GM23248 (cell line): ENCODE measurements at regions not wholly inside any gene's neighbourhood (a gene's known extent, or its start where the extent isn't known, plus 50 kb on each side); places are given as distances from the start of the nearest gene placed in this dataset.

Experiments
- DNase-seq: peaks from one replicate; pipeline ENCODE4 v3.0.0-alpha.2; 2015
- H2AFZ ChIP-seq: fragments of 200-600 bp; sonication (generic); 2 replicates; pipeline ENCODE4 v1.6.1; 2016; ENCODE audit warnings: antibody characterized with exemption
- H3F3A ChIP-seq: fragments of 200-600 bp; sonication (generic); 2 replicates; pipeline ENCODE4 v1.6.1; 2016; ENCODE audit warnings: mild to moderate bottlenecking, antibody characterized with exemption, mixed run types; ENCODE audit not compliant: insufficient read depth
- H3K27ac ChIP-seq: fragments of 200-600 bp; sonication (generic); 2 replicates; pipeline ENCODE4 v1.5.1; 2016; ENCODE audit warnings: mild to moderate bottlenecking
- H3K27me3 ChIP-seq: fragments of 200-600 bp; sonication (generic); replicated peaks from 2 replicates; pipeline ENCODE4 v1.6.1; 2016; ENCODE audit warnings: mild to moderate bottlenecking; ENCODE audit not compliant: insufficient read depth
- H3K36me3 ChIP-seq: fragments of 200-600 bp; sonication (generic); 2 replicates; pipeline ENCODE4 v1.6.1; 2016; ENCODE audit warnings: low read depth, mild to moderate bottlenecking
- H3K4me1 ChIP-seq: fragments of 200-600 bp; sonication (generic); 2 replicates; pipeline ENCODE4 v1.6.1; 2016; ENCODE audit warnings: mild to moderate bottlenecking; ENCODE audit not compliant: insufficient read depth
- H3K4me2 ChIP-seq: fragments of 200-600 bp; sonication (generic); one replicate; pipeline ENCODE4 v1.6.1; 2016; ENCODE audit warnings: mild to moderate bottlenecking; ENCODE audit not compliant: unreplicated experiment
- H3K4me3 ChIP-seq: fragments of 200-600 bp; sonication (generic); 2 replicates; pipeline ENCODE4 v1.5.1; 2016; ENCODE audit warnings: mild to moderate bottlenecking
- H3K79me2 ChIP-seq: fragments of 200-600 bp; sonication (generic); 2 replicates; pipeline ENCODE4 v1.6.1; 2016; ENCODE audit warnings: mild to moderate bottlenecking; ENCODE audit not compliant: insufficient read depth
- H3K9ac ChIP-seq: fragments of 200-600 bp; sonication (generic); 2 replicates; pipeline ENCODE4 v1.6.1; 2016; ENCODE audit warnings: mild to moderate bottlenecking
- H3K9me2 ChIP-seq: fragments of 200-600 bp; sonication (generic); 2 replicates; pipeline ENCODE4 v1.6.1; 2016; ENCODE audit warnings: mixed run types, mild to moderate bottlenecking, moderate library complexity; ENCODE audit not compliant: insufficient read depth
- H3K9me3 ChIP-seq: fragments of 200-600 bp; sonication (generic); one replicate; pipeline ENCODE4 v1.6.1; 2017; ENCODE audit warnings: low read depth
- H4K20me1 ChIP-seq: fragments of 200-600 bp; sonication (generic); 2 replicates; pipeline ENCODE4 v1.6.0; 2016; ENCODE audit not compliant: insufficient read depth
- EZH2 ChIP-seq: fragments of 200-600 bp; sonication (generic); IDR thresholded peaks from 2 replicates; pipeline ENCODE4 v1.6.1; 2018; ENCODE audit warnings: antibody characterized with exemption, mild to moderate bottlenecking; ENCODE audit not compliant: insufficient read depth, poor library complexity, severe bottlenecking
- EZH2phosphoT487 ChIP-seq: fragments of 200-600 bp; sonication (generic); IDR thresholded peaks from 2 replicates; pipeline ENCODE4 v1.6.1; 2018; ENCODE audit warnings: antibody characterized with exemption, moderate library complexity, mild to moderate bottlenecking, low read depth; ENCODE audit not compliant: insufficient read depth
- WGBS, 2 experiments: methylation state at CpG; one replicate each; pipeline ENCODE4 v1.1.6; 2015 to 2017; ENCODE audit warnings: low lambda C conversion rate in 2 of 2, low coverage in 1 of 2; ENCODE audit errors: missing lambda C conversion rate in 2 of 2; 5-methylcytosine and 5-hydroxymethylcytosine counted together
- in situ Hi-C: fragments of 300-500 bp; cut with MboI; formaldehyde crosslinking; loops from 2 replicates; pipeline ENCODE4 v1.15.0; 2020

DNA sequence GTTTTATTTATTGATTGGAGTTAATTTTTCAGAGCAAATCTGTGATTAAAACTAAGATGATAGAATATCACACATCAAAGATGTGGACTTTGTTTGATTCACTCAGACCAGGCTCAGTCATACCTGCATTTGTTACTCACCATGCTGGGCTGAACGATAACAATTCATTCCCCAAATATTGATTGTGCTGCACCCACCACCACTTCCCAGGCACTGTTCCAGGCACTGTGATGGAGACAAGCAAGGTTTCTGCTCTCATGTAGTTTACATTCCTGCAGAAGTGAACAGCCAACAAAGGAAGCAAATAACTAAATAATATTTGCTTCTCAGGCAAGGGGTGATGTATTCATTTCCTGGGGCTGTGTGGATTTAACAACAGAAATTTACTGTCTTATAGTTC is 428.3 kb downstream of the DNAH5 start:
- Histone ChIP-seq H2AFZ (no peak overlapping the region), H3K9me3 (no peaks in the 10 kb centered on the region), H3K9ac (no peak overlapping the region), H3K4me1 (no peaks in the 10 kb centered on the region), H3K27ac (no peak overlapping the region), H3K27me3 (peaks cover 15% of the 10 kb centered on the region), H3K79me2 (no peaks in the 10 kb centered on the region), H3K4me2 (no peak overlapping the region), H3K36me3 (no peaks in the 10 kb centered on the region), H3K4me3 (no peak overlapping the region), H3K9me2 (no peaks in the 10 kb centered on the region), H4K20me1 (no peaks in the 10 kb centered on the region), H3F3A (no peaks in the 10 kb centered on the region)
- in situ Hi-C loops: no loop called here
- TF ChIP-seq EZH2 (no peak), EZH2phosphoT487 (no peak)
- no peak for DNase-seq
- WGBS, 2 experiments: 42 to 46% methylated on average over 1 of the region's 1 CpG

GRCh38 chr5:13511442-13511841 is 433.0 kb downstream of the DNAH5 start:
- H4K20me1 ChIP-seq: no peaks in the 10 kb centered on the region
- no peak overlapping the region for H3K9ac ChIP-seq
- in situ Hi-C loops: no loop called here
- TF ChIP-seq EZH2phosphoT487 (no peak), EZH2 (no peak)
- H3K4me3 ChIP-seq: no peak overlapping the region
- DNase-seq: no peak
- no peaks in the 10 kb centered on the region for H3K36me3 ChIP-seq
- no peaks in the 10 kb centered on the region for H3K9me3 ChIP-seq
- H3K9me2 ChIP-seq: no peaks in the 10 kb centered on the region
- no peak overlapping the region for H2AFZ ChIP-seq
- no peak overlapping the region for H3K27ac ChIP-seq
- 8 to 9% methylated on average over 2 of the region's 2 CpGs for WGBS, 2 experiments
- no peaks in the 10 kb centered on the region for H3K79me2 ChIP-seq
- no peak overlapping the region for H3K4me2 ChIP-seq
- H3F3A ChIP-seq: no peaks in the 10 kb centered on the region
- H3K27me3 ChIP-seq: peaks cover 30% of the 10 kb centered on the region; the same call in 1 of the 2 replicates
- no peaks in the 10 kb centered on the region for H3K4me1 ChIP-seq

DNA sequence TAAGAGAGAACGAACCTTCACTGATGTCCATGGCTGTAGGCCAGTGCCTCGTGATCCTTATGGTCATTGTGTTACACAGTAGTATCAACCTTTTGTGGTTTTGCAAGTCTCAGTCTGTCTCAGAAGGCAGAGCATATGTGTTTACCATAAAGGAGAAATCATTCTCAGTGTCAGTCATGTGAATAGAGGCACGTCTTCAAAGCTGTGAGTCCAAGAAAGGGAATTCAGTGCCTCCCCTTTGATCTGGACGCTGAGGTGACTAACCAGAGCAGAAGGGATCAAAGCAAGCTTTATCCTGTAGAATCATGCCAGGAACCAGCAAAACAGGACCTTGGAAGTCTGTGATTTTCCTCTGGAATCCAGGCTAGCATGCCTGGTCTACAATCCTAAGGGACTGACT is 433.9 kb downstream of the DNAH5 start:
- H4K20me1 ChIP-seq: no peaks in the 10 kb centered on the region

GRCh38 chr5:13508559-13508958 is 435.9 kb downstream of the DNAH5 start:
- H3K4me3 ChIP-seq: no peak overlapping the region
- H3K4me2 ChIP-seq: no peak overlapping the region
- no peaks in the 10 kb centered on the region for H3K79me2 ChIP-seq
- no peaks in the 10 kb centered on the region for H3F3A ChIP-seq
- H2AFZ ChIP-seq: no peak overlapping the region
- in situ Hi-C loops: no loop called here
- H3K27ac ChIP-seq: no peak overlapping the region
- H3K9me3 ChIP-seq: no peaks in the 10 kb centered on the region
- H3K9ac ChIP-seq: no peak overlapping the region
- H3K4me1 ChIP-seq: no peaks in the 10 kb centered on the region
- H3K36me3 ChIP-seq: no peaks in the 10 kb centered on the region
- H3K9me2 ChIP-seq: no peaks in the 10 kb centered on the region
- 11 to 12% methylated on average over 2 of the region's 2 CpGs for WGBS, 2 experiments
- H4K20me1 ChIP-seq: no peaks in the 10 kb centered on the region
- no peak for DNase-seq
- TF ChIP-seq EZH2 (no peak), EZH2phosphoT487 (no peak)
- H3K27me3 ChIP-seq: peaks cover 35% of the 10 kb centered on the region

More for the DNA sequence above, 433.9 kb downstream of the DNAH5 start:
- Histone ChIP-seq H3K4me3 (no peak overlapping the region), H3K4me1 (no peaks in the 10 kb centered on the region), H3K27ac (no peak overlapping the region), H3K9me3 (no peaks in the 10 kb centered on the region), H3K4me2 (no peak overlapping the region), H3K36me3 (no peaks in the 10 kb centered on the region), H3K27me3 (peaks cover 30% of the 10 kb centered on the region), H2AFZ (no peak overlapping the region), H3K79me2 (no peaks in the 10 kb centered on the region), H3F3A (no peaks in the 10 kb centered on the region), H3K9me2 (no peaks in the 10 kb centered on the region), H3K9ac (no peak overlapping the region)
- in situ Hi-C loops: no loop called here
- TF ChIP-seq EZH2phosphoT487 (no peak), EZH2 (no peak)
- no peak for DNase-seq
- WGBS, 2 experiments: 10 to 15% methylated on average over 4 of the region's 4 CpGs

- H3K27me3 ChIP-seq: peaks cover 35% of the 10 kb centered on the region
- in situ Hi-C loops: no loop called here
- no peak for DNase-seq
- no peak overlapping the region for H3K9ac ChIP-seq
- TF ChIP-seq EZH2 (no peak), EZH2phosphoT487 (no peak)
- H3K4me2 ChIP-seq: no peak overlapping the region
- H3K36me3 ChIP-seq: no peaks in the 10 kb centered on the region
- no peaks in the 10 kb centered on the region for H3K4me1 ChIP-seq
- H2AFZ ChIP-seq: no peak overlapping the region
- no peaks in the 10 kb centered on the region for H3F3A ChIP-seq
- H3K79me2 ChIP-seq: no peaks in the 10 kb centered on the region
- no peaks in the 10 kb centered on the region for H4K20me1 ChIP-seq
- no peaks in the 10 kb centered on the region for H3K9me2 ChIP-seq
- H3K27ac ChIP-seq: no peak overlapping the region
- no peak overlapping the region for H3K4me3 ChIP-seq
- 77 to 80% methylated on average over 1 of the region's 1 CpG for WGBS, 2 experiments
- H3K9me3 ChIP-seq: no peaks in the 10 kb centered on the region
Measured at GRCh38 chr5:13505326-13505725, 439.2 kb downstream of the DNAH5 start.
